HG03378 (cell line): ENCODE measurements at regions not wholly inside any gene's neighbourhood (a gene's known extent, or its start where the extent isn't known, plus 50 kb on each side); places are given as distances from the start of the nearest gene placed in this dataset.

Experiments used
- ATAC-seq: cut with Tn5 transposase; IDR thresholded peaks from one replicate; pipeline ENCODE4 v1.9.1; 2021; ENCODE audit warnings: mild to moderate bottlenecking, moderate library complexity; ENCODE audit not compliant: unreplicated experiment

- ATAC-seq = no peak
These were observed 546.9 kb downstream of the TFAP2B start for GRCh38 chr6:51365566-51365965.

- ATAC-seq = no peak
These were observed 550.8 kb downstream of the TFAP2B start for GRCh38 chr6:51369485-51369884.

GRCh38 chr6:51382847-51383246 lies 564.2 kb downstream of the TFAP2B start:
- ATAC-seq = no peak

- no peak for ATAC-seq
These were observed 566.1 kb downstream of the TFAP2B start for GRCh38 chr6:51384736-51385135.

- ATAC-seq = no peak
These were observed 567.7 kb downstream of the TFAP2B start for GRCh38 chr6:51386347-51386836.

- no peak for ATAC-seq
These were observed 569.2 kb downstream of the TFAP2B start for GRCh38 chr6:51387907-51388306.

GRCh38 chr6:51394061-51394460 lies 575.4 kb downstream of the TFAP2B start:
- no peak for ATAC-seq

- ATAC-seq = peak; percentile 71
These were observed 577.9 kb downstream of the TFAP2B start for GRCh38 chr6:51396583-51396982.

- peak; percentile 63 for ATAC-seq
These were observed 579.5 kb downstream of the TFAP2B start for GRCh38 chr6:51398064-51398705.

- ATAC-seq = no peak
These were observed 580.1 kb downstream of the TFAP2B start for GRCh38 chr6:51398793-51399192.

- ATAC-seq = no peak
These were observed 591.8 kb downstream of the TFAP2B start for GRCh38 chr6:51410453-51410852.

GRCh38 chr6:51411496-51412125 lies 592.9 kb downstream of the TFAP2B start:
- no peak for ATAC-seq

GRCh38 chr6:51414361-51414760 lies 595.7 kb downstream of the TFAP2B start:
- no peak for ATAC-seq

- ATAC-seq = no peak
These were observed 596.8 kb downstream of the TFAP2B start for GRCh38 chr6:51415501-51415900.

GRCh38 chr6:51429017-51429712 lies 610.5 kb downstream of the TFAP2B start:
- ATAC-seq = no peak

- no peak for ATAC-seq
These were observed 611.9 kb downstream of the TFAP2B start for GRCh38 chr6:51430589-51430988.

GRCh38 chr6:51432481-51432880 lies 613.8 kb downstream of the TFAP2B start:
- no peak for ATAC-seq

- no peak for ATAC-seq
These were observed 631.7 kb downstream of the TFAP2B start for GRCh38 chr6:51450248-51450957.

- ATAC-seq = no peak
These were observed 632.3 kb downstream of the TFAP2B start for GRCh38 chr6:51450958-51451357.

- no peak for ATAC-seq
These were observed 631.1 kb downstream of the PKHD1 start for GRCh38 chr6:51456282-51456681.

GRCh38 chr6:51459958-51460357 lies 627.5 kb downstream of the PKHD1 start:
- ATAC-seq = peak; percentile 99
